ENCODE measurements at regions not wholly inside any gene's neighbourhood (a gene's known extent, or its start where the extent isn't known, plus 50 kb on each side); places are given as distances from the start of the nearest gene placed in this dataset.

GRCh38 chr4:111923786-111924185, 221.5 kb upstream of the FAM241A start:
- WGBS, 2 experiments (ENCODE audit: extremely low coverage in 2 of 2, insufficient read length in 1 of 2), result 56% methylated on average over 2 of the region's 6 CpGs; no CpG with 5 or more reads in 1 of the 2 experiments
- no peak overlapping the region for H3K18ac ChIP-seq (ENCODE audit: low read depth, low read length)
- H3K9ac ChIP-seq (ENCODE audit: low read depth, low read length), result no peak overlapping the region
- H3K9me1 ChIP-seq (ENCODE audit: insufficient read depth, low read length), result no peaks in the 10 kb centered on the region
- in situ Hi-C loops (cut with MboI; ENCODE audit: low sequenced_read_pairs) (no loop called here), dilution Hi-C loops (cut with HindIII; ENCODE audit: low sequenced_read_pairs, unreplicated experiment) (no loop called here), intact Hi-C loops (cut with micrococcal nuclease) (no loop called here)
- ChIA-PET POLR2A (ENCODE audit: unreplicated experiment) (no interaction called here), CTCF (no interaction called here)
- H3K56ac ChIP-seq (ENCODE audit: extremely low read depth, insufficient read depth, low read length), result no peak overlapping the region
- H2BK120ac ChIP-seq (ENCODE audit: low read depth, low read length), result no peak overlapping the region
- H3K27me3 ChIP-seq (ENCODE audit: control insufficient read depth, insufficient read depth, low read length), result no peaks in the 10 kb centered on the region
- no peak for TF ChIP-seq SMC3 (IDR thresholded peaks at IDR 0.05; ENCODE audit: low read depth, low read length)
- TF ChIP-seq POLR2A (IDR thresholded peaks at IDR 0.05; ENCODE audit: low read depth, low read length), result no peak
- TF ChIP-seq RCOR1 (IDR thresholded peaks at IDR 0.05; ENCODE audit: insufficient replicate concordance, low read length), result no peak
- no peak for TF ChIP-seq CEBPB (IDR thresholded peaks at IDR 0.05; ENCODE audit: low read depth, low read length)
- no peak for TF ChIP-seq MXI1 (IDR thresholded peaks at IDR 0.05; ENCODE audit: borderline replicate concordance, low read depth, low read length)
- no peak for TF ChIP-seq USF2 (IDR thresholded peaks at IDR 0.05; ENCODE audit: low read depth, low read length)
- TF ChIP-seq FOS (IDR thresholded peaks at IDR 0.05; ENCODE audit: low read depth, low read length), result no peak
- no peak for TF ChIP-seq CHD1 (IDR thresholded peaks at IDR 0.05; ENCODE audit: low read depth, low read length)
- no peak for TF ChIP-seq MAFK (IDR thresholded peaks at IDR 0.05; ENCODE audit: low read depth, low read length)
- no peak for TF ChIP-seq RAD21 (IDR thresholded peaks at IDR 0.05; ENCODE audit: low read length)
- no peak for TF ChIP-seq ELK1 (IDR thresholded peaks at IDR 0.05; ENCODE audit: borderline replicate concordance, low read depth, low read length)
- no peak for TF ChIP-seq BHLHE40 (IDR thresholded peaks at IDR 0.05; ENCODE audit: low read depth, low read length)
- no peak for TF ChIP-seq RFX5 (IDR thresholded peaks at IDR 0.05; ENCODE audit: low read depth, low read length)
- no peak for TF ChIP-seq MAZ (IDR thresholded peaks at IDR 0.05; ENCODE audit: borderline replicate concordance, low read depth, low read length)
- TF ChIP-seq CTCF (conservative IDR thresholded peaks at IDR 0.05; ENCODE audit: low read depth, low read length), result no peak
- no peak for TF ChIP-seq NFE2L2 (IDR thresholded peaks at IDR 0.05; ENCODE audit: low read depth, low read length)
- H2AK9ac ChIP-seq (replicated peaks; ENCODE audit: low read depth, low read length, poor library complexity), result no peak overlapping the region
- no peaks in the 10 kb centered on the region for H3K79me1 ChIP-seq (ENCODE audit: low read depth in 1 of 2, low read length in 2 of 2)
- no peak overlapping the region for H2BK15ac ChIP-seq (ENCODE audit: low read depth, low read length)
- no peak overlapping the region for H4K91ac ChIP-seq (ENCODE audit: insufficient read depth, low read depth, low read length)
- no peak for ATAC-seq (ENCODE audit: low read depth)
- H3K27ac ChIP-seq (ENCODE audit: insufficient read depth, low read length), result no peak overlapping the region
- no peak for DNase-seq
- no peaks in the 10 kb centered on the region for H4K20me1 ChIP-seq (ENCODE audit: insufficient read depth, low read length)
- H3K36me3 ChIP-seq (ENCODE audit: control insufficient read depth, insufficient read depth, low read length), result no peaks in the 10 kb centered on the region
- H2BK5ac ChIP-seq (ENCODE audit: low read depth, low read length, poor library complexity, severe bottlenecking), result no peak overlapping the region
- no peak overlapping the region for H2AFZ ChIP-seq (replicated peaks; ENCODE audit: low read length, poor library complexity)
- H3K4me1 ChIP-seq (ENCODE audit: control insufficient read depth, insufficient read depth, low read length), result no peaks in the 10 kb centered on the region
- BruUV-seq (replicated peaks), result no TSS peak
- H3K4me2 ChIP-seq (ENCODE audit: low read depth, low read length), result no peak overlapping the region
- H3K4ac ChIP-seq (ENCODE audit: low read depth, low read length), result no peak overlapping the region
- no peaks in the 10 kb centered on the region for H3K9me3 ChIP-seq (ENCODE audit: control insufficient read depth, insufficient read depth, low read length)
- H4K8ac ChIP-seq (ENCODE audit: low read depth in 2 of 2, low read length in 2 of 2), result no peak overlapping the region
- H4K5ac ChIP-seq (ENCODE audit: low read depth, low read length), result no peak overlapping the region
- H3K23ac ChIP-seq (ENCODE audit: low read depth, low read length), result no peak overlapping the region
- H2AK5ac ChIP-seq (ENCODE audit: low read depth, low read length), result no peak overlapping the region
- no peak overlapping the region for H3K4me3 ChIP-seq (ENCODE audit: insufficient read depth, low read depth, low read length)
- no peak overlapping the region for H2BK20ac ChIP-seq (ENCODE audit: low read depth, low read length)
- H3K14ac ChIP-seq (replicated peaks; ENCODE audit: low read depth, low read length), result no peak overlapping the region

Measured in IMR-90 (cell line).